Naive thymus-derived CD4-positive, alpha-beta T cell (primary cell): ENCODE measurements at regions not wholly inside any gene's neighbourhood (a gene's known extent, or its start where the extent isn't known, plus 50 kb on each side); places are given as distances from the start of the nearest gene placed in this dataset.

ENCODE experiments used
- ATAC-seq: fragments of 150-1000 bp; cut with Tn5 transposase; 2 replicates; pipeline ENCODE4 v1.10.0; 2021; ENCODE audit warnings: mild to moderate bottlenecking, moderate library complexity
- CTCF ChIA-PET: fragments of 350-600 bp; sonication (Branson Sonifier 250); formaldehyde crosslinking; loops from one replicate; lab custom pipeline; 2021; ENCODE audit warnings: antibody characterized with exemption; lab: Charles Lee
- POLR2A ChIA-PET: fragments of 350-600 bp; sonication (Branson Sonifier 250); formaldehyde crosslinking; loops from one replicate; lab custom pipeline; 2021; ENCODE audit warnings: antibody characterized with exemption, inconsistent platforms; lab: Charles Lee
- DNase-seq, 9 donors: peaks; one replicate each; pipeline versions ENCODE4 v3.0.0 to v3.0.0-alpha.2; 2020 to 2022; ENCODE audit warnings: mixed read lengths in 1 of 9
- H3K27ac ChIP-seq: one replicate; pipeline ENCODE4 v1.7.0; 2013; ENCODE audit warnings: mild to moderate bottlenecking, low read depth, low read length, moderate library complexity
- H3K27me3 ChIP-seq, 2 donors: one replicate each; pipeline ENCODE4 v1.7.0; 2013; ENCODE audit warnings: low read length in 2 of 2, mild to moderate bottlenecking in 2 of 2, moderate library complexity in 2 of 2; ENCODE audit not compliant: control insufficient read depth in 2 of 2, insufficient read depth in 2 of 2
- H3K36me3 ChIP-seq, 3 experiments: 1 replicate in 2 of 3; 2 replicates in 1 of 3; pipeline ENCODE4 v1.7.0; 2013; ENCODE audit warnings: low read length in 3 of 3, mild to moderate bottlenecking in 3 of 3, moderate library complexity in 1 of 3; ENCODE audit not compliant: insufficient read depth in 3 of 3, control insufficient read depth in 2 of 3
- H3K4me1 ChIP-seq, 2 donors: one replicate each; pipeline ENCODE4 v1.7.0; 2013; ENCODE audit warnings: low read length in 2 of 2, mild to moderate bottlenecking in 2 of 2, moderate library complexity in 1 of 2; ENCODE audit not compliant: control insufficient read depth in 2 of 2, insufficient read depth in 2 of 2
- H3K4me3 ChIP-seq: 2 replicates; pipeline ENCODE4 v1.7.0; 2013; ENCODE audit warnings: mild to moderate bottlenecking, low read length
- H3K9me3 ChIP-seq, 3 experiments: 1 replicate in 2 of 3; 2 replicates in 1 of 3; pipeline ENCODE4 v1.7.0; 2013; ENCODE audit warnings: low read length in 3 of 3; ENCODE audit not compliant: control insufficient read depth in 2 of 3
- H3K27ac Mint-ChIP-seq, 9 donors: one replicate each; pipeline ENCODE4 v1.8.0; 2020 to 2022; ENCODE audit warnings: mixed read lengths in 9 of 9, mild to moderate bottlenecking in 8 of 9, moderate library complexity in 5 of 9, inconsistent platforms in 2 of 9
- H3K27me3 Mint-ChIP-seq, 5 donors: one replicate each; pipeline ENCODE4 v1.8.0; 2021 to 2022; ENCODE audit warnings: mixed read lengths in 5 of 5, mild to moderate bottlenecking in 1 of 5
- H3K36me3 Mint-ChIP-seq, 5 donors: one replicate each; pipeline ENCODE4 v1.8.0; 2020 to 2022; ENCODE audit warnings: mixed read lengths in 5 of 5, mild to moderate bottlenecking in 3 of 5, inconsistent platforms in 1 of 5
- H3K4me1 Mint-ChIP-seq, 7 donors: one replicate each; pipeline ENCODE4 v1.8.0; 2020 to 2022; ENCODE audit warnings: mixed read lengths in 7 of 7, mild to moderate bottlenecking in 3 of 7, inconsistent platforms in 1 of 7
- H3K4me3 Mint-ChIP-seq, 10 donors: one replicate each; pipeline ENCODE4 v1.8.0; 2020 to 2022; ENCODE audit warnings: mild to moderate bottlenecking in 10 of 10, mixed read lengths in 10 of 10, moderate library complexity in 6 of 10, inconsistent platforms in 2 of 10
- H3K9me3 Mint-ChIP-seq, 11 donors: one replicate each; pipeline ENCODE4 v1.8.0; 2020 to 2022; ENCODE audit warnings: mixed read lengths in 11 of 11, mild to moderate bottlenecking in 4 of 11, inconsistent platforms in 1 of 11, moderate library complexity in 1 of 11
- intact Hi-C, 2 donors: fragments of 100-400 bp; cut with micrococcal nuclease; formaldehyde crosslinking; loops; one replicate each; pipeline ENCODE4 v1.15.1; 2023

DNA sequence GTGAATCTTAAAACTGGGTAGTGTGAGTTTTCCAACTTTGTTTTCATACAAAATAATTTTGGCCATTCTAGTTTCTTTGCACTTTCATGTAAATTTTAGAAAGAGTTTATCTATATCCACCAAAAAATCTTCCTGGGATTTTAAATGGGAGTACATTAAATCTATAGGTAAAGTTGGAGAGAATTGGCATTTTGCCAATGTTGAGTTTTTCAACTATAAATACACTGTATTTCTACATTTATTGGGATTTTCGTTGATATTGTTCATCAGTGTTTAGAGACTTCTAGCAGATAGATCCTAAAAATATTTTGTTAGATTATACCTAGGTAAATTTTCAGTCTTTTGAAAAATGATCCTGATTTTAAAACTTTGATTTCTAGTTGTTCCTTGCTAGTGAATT is 83.1 kb upstream of the CCDC54 start:
- Mint-ChIP-seq H3K27me3 (peaks cover 0 to 26% (median 8%) of the 10 kb centered on the region in 5 donors), H3K4me1 (no peaks in the 10 kb centered on the region), H3K9me3 (peaks cover 3 to 21% (median 9%) of the 10 kb centered on the region in 11 donors), H3K4me3 (no peak overlapping the region), H3K36me3 (peaks cover 0 to 4% (median 0%) of the 10 kb centered on the region in 5 donors), H3K27ac (no peak overlapping the region)
- ChIA-PET CTCF (no interaction called here), POLR2A (no interaction called here)
- H3K9me3 ChIP-seq, result no peaks in the 10 kb centered on the region
- H3K36me3 ChIP-seq, result no peaks in the 10 kb centered on the region
- no peak overlapping the region for H3K4me3 ChIP-seq
- ATAC-seq (no peak), DNase-seq (no peak)
- H3K27ac ChIP-seq, result no peak overlapping the region
- H3K27me3 ChIP-seq, result no peaks in the 10 kb centered on the region
- intact Hi-C loops, result no loop called here
- no peaks in the 10 kb centered on the region for H3K4me1 ChIP-seq

DNA sequence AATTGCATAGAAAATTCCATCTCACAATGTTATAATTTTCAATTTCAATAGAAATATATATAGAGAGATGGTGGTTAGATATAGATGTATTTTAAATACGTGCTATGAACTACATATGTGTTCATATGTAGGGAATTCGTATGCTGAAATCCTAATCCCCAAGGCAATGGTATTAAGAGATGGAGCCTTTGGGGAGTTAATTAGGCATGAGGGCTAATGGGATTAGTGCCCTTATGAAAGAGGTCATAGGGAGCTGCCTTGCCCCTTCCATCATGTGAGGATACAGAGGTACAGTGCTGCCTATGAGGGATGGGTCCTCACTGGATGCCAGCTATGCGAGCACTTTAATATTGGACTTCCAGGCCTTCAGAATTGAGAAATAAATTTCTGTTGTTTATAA is 79.6 kb upstream of the CCDC54 start:
- Histone ChIP-seq H3K36me3 (no peaks in the 10 kb centered on the region), H3K4me3 (no peak overlapping the region), H3K27ac (no peak overlapping the region), H3K27me3 (no peaks in the 10 kb centered on the region), H3K9me3 (no peaks in the 10 kb centered on the region), H3K4me1 (no peaks in the 10 kb centered on the region)
- Mint-ChIP-seq H3K9me3 (peaks cover 0 to 21% (median 7%) of the 10 kb centered on the region in 11 donors), H3K36me3 (peaks cover 0 to 4% (median 0%) of the 10 kb centered on the region in 5 donors), H3K4me3 (no peak overlapping the region), H3K27me3 (peaks cover 0 to 12% (median 8%) of the 10 kb centered on the region in 5 donors), H3K27ac (no peak overlapping the region), H3K4me1 (no peaks in the 10 kb centered on the region)
- ATAC-seq (no peak), DNase-seq (no peak)
- CTCF ChIA-PET, result no interaction called here
- POLR2A ChIA-PET, result no interaction called here
- intact Hi-C loops, result no loop called here

DNA sequence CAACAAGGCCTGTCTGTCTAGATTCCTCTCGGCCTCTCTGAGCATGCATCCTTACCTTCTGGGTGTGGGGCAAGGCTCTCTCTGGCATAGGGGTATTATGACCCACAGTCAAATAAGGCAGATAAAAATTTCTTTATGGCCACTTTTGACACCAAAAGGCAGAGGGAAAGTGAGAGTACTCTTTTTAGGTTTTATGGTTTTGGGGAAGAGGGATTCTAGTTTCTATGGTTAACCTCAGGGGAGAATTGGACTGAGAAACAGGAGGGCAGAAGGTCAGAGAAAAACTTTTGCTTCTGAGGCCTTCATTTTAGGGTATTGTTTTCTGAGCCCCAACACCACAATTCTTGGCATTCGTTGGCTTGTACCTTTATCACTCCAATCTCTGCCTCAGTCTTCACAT is 70.0 kb upstream of the CCDC54 start:
- no peaks in the 10 kb centered on the region for H3K4me1 ChIP-seq
- H3K27ac ChIP-seq, result no peak overlapping the region
- no peak overlapping the region for H3K27ac Mint-ChIP-seq
- DNase-seq, result no peak
- ChIA-PET CTCF (no interaction called here), POLR2A (no interaction called here)
- H3K4me3 Mint-ChIP-seq, result no peak overlapping the region
- H3K36me3 Mint-ChIP-seq, result no peaks in the 10 kb centered on the region
- peaks cover 0 to 6% (median 0%) of the 10 kb centered on the region in 5 donors for H3K27me3 Mint-ChIP-seq
- no peaks in the 10 kb centered on the region for H3K36me3 ChIP-seq
- H3K4me1 Mint-ChIP-seq, result peaks cover 0 to 2% (median 0%) of the 10 kb centered on the region in 7 donors
- no peaks in the 10 kb centered on the region for H3K27me3 ChIP-seq
- ATAC-seq, result no peak
- H3K4me3 ChIP-seq, result no peak overlapping the region
- H3K9me3 Mint-ChIP-seq, result no peaks in the 10 kb centered on the region
- intact Hi-C loops, result no loop called here
- no peaks in the 10 kb centered on the region for H3K9me3 ChIP-seq

DNA sequence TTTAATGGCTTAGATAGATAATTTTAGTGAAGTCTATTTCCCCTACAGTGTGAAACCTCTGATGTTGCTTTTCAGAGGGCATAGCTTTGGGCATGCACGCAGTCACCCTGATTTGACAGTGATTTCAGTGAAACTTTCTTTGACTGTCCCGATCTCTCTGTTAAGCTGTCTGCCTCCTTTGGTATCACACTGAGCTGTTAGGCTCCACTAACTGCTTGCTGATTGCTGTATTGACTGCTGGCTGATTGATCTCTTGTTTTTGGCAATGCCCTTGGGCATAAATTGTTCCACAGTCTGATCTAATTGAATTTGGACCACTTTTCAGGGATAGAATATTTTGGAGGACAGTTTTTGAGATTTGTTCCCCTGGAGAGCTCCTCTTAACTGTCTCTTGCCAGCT is 68.5 kb upstream of the CCDC54 start:
- peaks cover 0 to 10% (median under 1%) of the 10 kb centered on the region in 5 donors for H3K27me3 Mint-ChIP-seq
- Histone ChIP-seq H3K4me1 (no peaks in the 10 kb centered on the region), H3K27me3 (no peaks in the 10 kb centered on the region), H3K9me3 (no peaks in the 10 kb centered on the region), H3K27ac (no peak overlapping the region), H3K4me3 (no peak overlapping the region), H3K36me3 (no peaks in the 10 kb centered on the region)
- H3K4me1 Mint-ChIP-seq, result peaks cover 0 to 2% (median 0%) of the 10 kb centered on the region in 7 donors
- ATAC-seq (no peak), DNase-seq (no peak)
- intact Hi-C loops, result no loop called here
- no peak overlapping the region for H3K4me3 Mint-ChIP-seq
- ChIA-PET CTCF (no interaction called here), POLR2A (no interaction called here)
- H3K9me3 Mint-ChIP-seq, result no peaks in the 10 kb centered on the region
- no peak overlapping the region for H3K27ac Mint-ChIP-seq
- no peaks in the 10 kb centered on the region for H3K36me3 Mint-ChIP-seq

DNA sequence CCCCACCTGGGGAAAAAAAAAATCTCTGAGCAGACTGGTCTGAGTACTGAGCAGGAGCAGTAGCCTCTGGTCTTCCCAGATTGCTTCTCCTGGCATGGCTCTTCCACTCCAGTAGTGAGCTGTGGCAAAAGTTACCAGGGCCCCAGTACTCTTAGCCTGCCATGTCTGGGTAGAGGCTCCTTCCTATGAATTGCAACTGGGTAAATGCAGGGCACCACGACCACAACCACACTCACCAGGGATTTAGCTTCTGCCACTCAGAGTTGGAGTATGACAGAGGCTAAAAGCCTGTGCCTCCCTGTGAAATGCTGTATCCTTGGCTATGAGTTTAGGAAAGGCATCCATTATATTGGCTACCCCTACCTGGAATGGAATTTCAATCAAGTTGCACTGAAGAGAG is 67.9 kb upstream of the CCDC54 start:
- no peaks in the 10 kb centered on the region for H3K9me3 Mint-ChIP-seq
- peaks cover 0 to 2% (median 0%) of the 10 kb centered on the region in 7 donors for H3K4me1 Mint-ChIP-seq
- H3K36me3 Mint-ChIP-seq, result no peaks in the 10 kb centered on the region
- H3K27ac Mint-ChIP-seq, result no peak overlapping the region
- H3K27me3 Mint-ChIP-seq, result peaks cover 0 to 16% (median 6%) of the 10 kb centered on the region in 5 donors
- ChIA-PET CTCF (no interaction called here), POLR2A (interaction anchor here (1.1 kb wide), 1 partner anchor 12 kb away, joined by 3 read pairs; no protein-coding TSS in a partner anchor)
- no peaks in the 10 kb centered on the region for H3K4me1 ChIP-seq
- H3K4me3 ChIP-seq, result no peak overlapping the region
- H3K36me3 ChIP-seq, result no peaks in the 10 kb centered on the region
- no peaks in the 10 kb centered on the region for H3K9me3 ChIP-seq
- DNase-seq (no peak), ATAC-seq (no peak)
- H3K27ac ChIP-seq, result no peak overlapping the region
- H3K4me3 Mint-ChIP-seq, result no peak overlapping the region
- H3K27me3 ChIP-seq, result no peaks in the 10 kb centered on the region
- intact Hi-C loops, result no loop called here

DNA sequence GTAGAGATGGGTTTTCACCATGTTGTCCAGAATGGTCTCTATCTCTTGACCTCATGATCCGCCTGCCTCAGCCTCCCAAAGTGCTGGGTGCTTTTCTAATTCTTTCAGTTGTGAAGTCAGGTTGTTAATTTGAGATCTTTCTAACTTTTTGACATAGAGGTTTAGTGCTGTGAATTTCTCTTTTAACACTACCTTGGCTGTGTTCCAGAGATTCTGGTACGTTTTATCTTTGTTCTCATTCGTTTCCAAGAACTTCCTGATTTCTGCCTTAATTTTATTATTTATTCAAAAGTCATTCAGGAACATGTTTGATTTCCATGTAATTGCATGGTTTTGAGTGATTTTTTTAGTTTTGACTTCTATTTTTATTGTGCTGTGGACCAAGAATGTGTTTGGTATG is 63.5 kb upstream of the CCDC54 start:
- Mint-ChIP-seq H3K4me1 (no peaks in the 10 kb centered on the region), H3K36me3 (no peaks in the 10 kb centered on the region), H3K27ac (no peak overlapping the region), H3K4me3 (no peak overlapping the region), H3K27me3 (peaks cover 12 to 27% (median 26%) of the 10 kb centered on the region in 5 donors), H3K9me3 (peaks cover 0 to 2% (median 0%) of the 10 kb centered on the region in 11 donors)
- ATAC-seq (no peak), DNase-seq (no peak)
- ChIA-PET CTCF (no interaction called here), POLR2A (no interaction called here)
- no peak overlapping the region for H3K4me3 ChIP-seq
- H3K27me3 ChIP-seq, result no peaks in the 10 kb centered on the region
- H3K4me1 ChIP-seq, result no peaks in the 10 kb centered on the region
- H3K36me3 ChIP-seq, result no peaks in the 10 kb centered on the region
- H3K9me3 ChIP-seq, result no peaks in the 10 kb centered on the region
- no peak overlapping the region for H3K27ac ChIP-seq
- intact Hi-C loops, result no loop called here

DNA sequence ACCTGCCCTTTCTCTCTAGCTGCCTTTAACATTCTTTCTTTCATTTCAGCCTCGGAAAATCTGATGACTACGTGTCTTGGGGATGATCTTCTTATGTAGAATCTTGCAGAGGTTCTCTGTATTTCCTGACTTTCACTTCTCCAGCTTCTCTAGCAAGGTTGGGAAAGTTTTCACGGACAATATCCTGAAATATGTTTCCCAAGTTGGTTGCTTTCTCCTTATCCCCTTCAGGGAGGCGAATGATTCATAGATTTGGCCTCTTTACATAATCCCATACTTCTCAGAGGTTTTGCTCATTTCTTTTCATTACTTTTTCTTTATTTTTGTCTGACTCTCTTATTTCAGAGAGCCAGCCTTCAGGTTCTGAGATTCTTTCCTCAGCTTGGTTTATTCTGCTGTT is 62.1 kb upstream of the CCDC54 start:
- CTCF ChIA-PET, result interaction anchor here (1.2 kb wide), 1 partner anchor 9 kb away, joined by 3 read pairs; no protein-coding TSS in a partner anchor
- Histone ChIP-seq H3K4me3 (no peak overlapping the region), H3K4me1 (no peaks in the 10 kb centered on the region), H3K27me3 (no peaks in the 10 kb centered on the region), H3K36me3 (no peaks in the 10 kb centered on the region), H3K9me3 (no peaks in the 10 kb centered on the region), H3K27ac (no peak overlapping the region)
- H3K4me1 Mint-ChIP-seq, result no peaks in the 10 kb centered on the region
- DNase-seq (no peak), ATAC-seq (no peak)
- H3K27me3 Mint-ChIP-seq, result peaks cover 12 to 27% (median 25%) of the 10 kb centered on the region in 5 donors
- H3K36me3 Mint-ChIP-seq, result no peaks in the 10 kb centered on the region
- POLR2A ChIA-PET, result no interaction called here
- intact Hi-C loops, result no loop called here
- H3K4me3 Mint-ChIP-seq, result no peak overlapping the region
- H3K27ac Mint-ChIP-seq, result no peak overlapping the region
- peaks cover 0 to 2% (median 0%) of the 10 kb centered on the region in 11 donors for H3K9me3 Mint-ChIP-seq
